GM19025 (cell line): ENCODE measurements at regions not wholly inside any gene's neighbourhood (a gene's known extent, or its start where the extent isn't known, plus 50 kb on each side); places are given as distances from the start of the nearest gene placed in this dataset.

Source experiments
- ATAC-seq: cut with Tn5 transposase; IDR thresholded peaks from one replicate; pipeline ENCODE4 v1.9.1; 2021; ENCODE audit warnings: mild to moderate bottlenecking, low read depth, moderate library complexity; ENCODE audit not compliant: unreplicated experiment

- no peak for ATAC-seq
These were observed 698.5 kb downstream of the KCNA4 start for GRCh38 chr11:29318134-29318845.

GRCh38 chr11:29317694-29318093 lies 699.1 kb downstream of the KCNA4 start:
- no peak for ATAC-seq

- no peak for ATAC-seq
These were observed 701.6 kb downstream of the KCNA4 start for GRCh38 chr11:29315275-29315674.

- no peak for ATAC-seq
These were observed 702.6 kb downstream of the KCNA4 start for GRCh38 chr11:29314211-29314610.

GRCh38 chr11:29312812-29313211 lies 704.0 kb downstream of the KCNA4 start:
- ATAC-seq = no peak

- no peak for ATAC-seq
These were observed 706.0 kb downstream of the KCNA4 start for GRCh38 chr11:29310725-29311342.

- no peak for ATAC-seq
These were observed 706.8 kb downstream of the KCNA4 start for GRCh38 chr11:29309992-29310391.

- no peak for ATAC-seq
These were observed 710.3 kb downstream of the KCNA4 start for GRCh38 chr11:29306527-29306926.

GRCh38 chr11:29305456-29306232 lies 711.2 kb downstream of the KCNA4 start:
- no peak for ATAC-seq

GRCh38 chr11:29300420-29300819 lies 716.4 kb downstream of the KCNA4 start:
- ATAC-seq = no peak

- no peak for ATAC-seq
These were observed 720.1 kb downstream of the KCNA4 start for GRCh38 chr11:29296680-29297079.

- peak; percentile 96 for ATAC-seq
These were observed 723.0 kb downstream of the KCNA4 start for GRCh38 chr11:29293825-29294224.

- no peak for ATAC-seq
These were observed 734.7 kb downstream of the KCNA4 start for GRCh38 chr11:29282088-29282487.

- no peak for ATAC-seq
These were observed 735.5 kb downstream of the KCNA4 start for GRCh38 chr11:29281271-29281777.

- no peak for ATAC-seq
These were observed 736.4 kb downstream of the KCNA4 start for GRCh38 chr11:29280452-29280851.

GRCh38 chr11:29279716-29280115 lies 737.1 kb downstream of the KCNA4 start:
- no peak for ATAC-seq

GRCh38 chr11:29272019-29272654 lies 744.7 kb downstream of the KCNA4 start:
- ATAC-seq = no peak

GRCh38 chr11:29271616-29272015 lies 745.2 kb downstream of the KCNA4 start:
- ATAC-seq = no peak

GRCh38 chr11:29268733-29269132 lies 748.1 kb downstream of the KCNA4 start:
- ATAC-seq = no peak

- ATAC-seq = no peak
These were observed 751.0 kb downstream of the KCNA4 start for GRCh38 chr11:29265792-29266191.

GRCh38 chr11:29265381-29265780 lies 751.4 kb downstream of the KCNA4 start:
- ATAC-seq = no peak
